ENCODE measurements at regions not wholly inside any gene's neighbourhood (a gene's known extent, or its start where the extent isn't known, plus 50 kb on each side); places are given as distances from the start of the nearest gene placed in this dataset.

GRCh38 chr7:114158275-114158674, 239.5 kb upstream of the PPP1R3A start:
- Mint-ChIP-seq H3K27ac (no peak overlapping the region), H3K27me3 (no peaks in the 10 kb centered on the region), H3K9me3 (no peaks in the 10 kb centered on the region), H3K36me3 (no peaks in the 10 kb centered on the region), H3K4me3 (no peak overlapping the region), H3K4me1 (ENCODE audit: unreplicated experiment) (peaks cover 11% of the 10 kb centered on the region)
- no peak for TF ChIP-seq CTCF (conservative IDR thresholded peaks at IDR 0.05)
- no peak for DNase-seq (ENCODE audit: extremely low spot score, unreplicated experiment)

DNA sequence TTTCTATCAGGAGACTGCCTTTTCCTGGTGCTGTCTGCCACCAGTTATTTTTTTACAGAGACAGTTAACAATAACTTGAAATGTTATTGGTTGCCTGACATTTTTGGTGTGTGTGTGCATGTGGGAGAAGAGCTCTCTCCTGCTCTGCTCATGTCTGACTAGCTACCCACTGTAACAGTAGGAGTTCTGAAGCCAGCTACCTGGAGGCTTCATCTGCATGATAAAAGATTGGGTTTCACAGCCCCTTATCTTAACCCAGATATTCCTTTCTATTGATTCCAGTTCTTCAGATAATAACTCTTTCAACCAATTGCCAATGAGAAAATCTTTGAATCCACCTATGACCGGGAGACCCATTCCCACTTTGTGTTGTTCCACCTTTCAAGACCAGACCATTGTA, 237.4 kb upstream of the PPP1R3A start:
- H3K4me3 Mint-ChIP-seq, result no peak overlapping the region
- H3K9me3 Mint-ChIP-seq, result no peaks in the 10 kb centered on the region
- H3K36me3 Mint-ChIP-seq, result no peaks in the 10 kb centered on the region
- no peak overlapping the region for H3K27ac Mint-ChIP-seq
- H3K27me3 Mint-ChIP-seq, result no peaks in the 10 kb centered on the region
- TF ChIP-seq CTCF (conservative IDR thresholded peaks at IDR 0.05), result no peak
- peaks cover 11% of the 10 kb centered on the region for H3K4me1 Mint-ChIP-seq (ENCODE audit: unreplicated experiment)
- DNase-seq (ENCODE audit: extremely low spot score, unreplicated experiment), result no peak

- TF ChIP-seq CTCF (conservative IDR thresholded peaks at IDR 0.05), result no peak
- Mint-ChIP-seq H3K27me3 (no peaks in the 10 kb centered on the region), H3K27ac (no peak overlapping the region), H3K4me1 (ENCODE audit: unreplicated experiment) (peaks cover 11% of the 10 kb centered on the region), H3K9me3 (no peaks in the 10 kb centered on the region), H3K4me3 (no peak overlapping the region), H3K36me3 (no peaks in the 10 kb centered on the region)
- DNase-seq (ENCODE audit: extremely low spot score, unreplicated experiment), result no peak
These were observed 236.6 kb upstream of the PPP1R3A start for GRCh38 chr7:114155116-114156110.

DNA sequence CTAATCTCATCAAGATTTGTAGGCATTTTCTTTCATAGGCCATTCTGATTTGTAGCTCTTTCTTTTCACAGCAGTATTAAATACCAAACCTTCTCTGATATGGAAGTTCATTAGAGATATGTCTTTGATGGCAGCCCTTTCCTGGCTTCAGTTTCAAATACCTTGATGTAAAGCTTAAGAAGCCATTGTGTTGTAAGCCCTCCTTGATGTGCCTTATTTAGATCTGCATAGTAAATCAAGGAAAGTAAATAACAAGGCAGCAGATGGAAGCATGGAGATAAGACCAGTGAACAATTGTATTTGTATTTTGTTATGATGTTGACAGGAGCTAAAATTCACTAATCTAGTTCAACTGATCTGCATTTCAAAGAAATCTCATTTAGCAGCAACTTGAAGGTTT, 234.9 kb upstream of the PPP1R3A start:
- no peak for TF ChIP-seq CTCF (conservative IDR thresholded peaks at IDR 0.05)
- H3K9me3 Mint-ChIP-seq, result no peaks in the 10 kb centered on the region
- H3K4me1 Mint-ChIP-seq (ENCODE audit: unreplicated experiment), result peaks cover 14% of the 10 kb centered on the region
- no peak overlapping the region for H3K27ac Mint-ChIP-seq
- H3K27me3 Mint-ChIP-seq, result no peaks in the 10 kb centered on the region
- H3K36me3 Mint-ChIP-seq, result no peaks in the 10 kb centered on the region
- no peak for DNase-seq (ENCODE audit: extremely low spot score, unreplicated experiment)
- no peak overlapping the region for H3K4me3 Mint-ChIP-seq

- Mint-ChIP-seq H3K27ac (no peak overlapping the region), H3K4me3 (no peak overlapping the region), H3K4me1 (ENCODE audit: unreplicated experiment) (peaks cover 19% of the 10 kb centered on the region), H3K9me3 (no peaks in the 10 kb centered on the region), H3K36me3 (no peaks in the 10 kb centered on the region), H3K27me3 (no peaks in the 10 kb centered on the region)
- TF ChIP-seq CTCF (conservative IDR thresholded peaks at IDR 0.05), result no peak
- DNase-seq (ENCODE audit: extremely low spot score, unreplicated experiment), result no peak
These were observed 233.6 kb upstream of the PPP1R3A start for GRCh38 chr7:114152314-114152938.

Measured in type B pancreatic cell (in vitro differentiated cells).